ENCODE measurements at regions not wholly inside any gene's neighbourhood (a gene's known extent, or its start where the extent isn't known, plus 50 kb on each side); places are given as distances from the start of the nearest gene placed in this dataset.

GRCh38 chr4:148857239-148857972, 415.2 kb upstream of the NR3C2 start:
- TF ChIP-seq, protein P1, sequence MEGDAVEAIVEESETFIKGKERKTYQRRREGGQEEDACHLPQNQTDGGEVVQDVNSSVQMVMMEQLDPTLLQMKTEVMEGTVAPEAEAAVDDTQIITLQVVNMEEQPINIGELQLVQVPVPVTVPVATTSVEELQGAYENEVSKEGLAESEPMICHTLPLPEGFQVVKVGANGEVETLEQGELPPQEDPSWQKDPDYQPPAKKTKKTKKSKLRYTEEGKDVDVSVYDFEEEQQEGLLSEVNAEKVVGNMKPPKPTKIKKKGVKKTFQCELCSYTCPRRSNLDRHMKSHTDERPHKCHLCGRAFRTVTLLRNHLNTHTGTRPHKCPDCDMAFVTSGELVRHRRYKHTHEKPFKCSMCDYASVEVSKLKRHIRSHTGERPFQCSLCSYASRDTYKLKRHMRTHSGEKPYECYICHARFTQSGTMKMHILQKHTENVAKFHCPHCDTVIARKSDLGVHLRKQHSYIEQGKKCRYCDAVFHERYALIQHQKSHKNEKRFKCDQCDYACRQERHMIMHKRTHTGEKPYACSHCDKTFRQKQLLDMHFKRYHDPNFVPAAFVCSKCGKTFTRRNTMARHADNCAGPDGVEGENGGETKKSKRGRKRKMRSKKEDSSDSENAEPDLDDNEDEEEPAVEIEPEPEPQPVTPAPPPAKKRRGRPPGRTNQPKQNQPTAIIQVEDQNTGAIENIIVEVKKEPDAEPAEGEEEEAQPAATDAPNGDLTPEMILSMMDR (IDR thresholded peaks at IDR 0.05; ENCODE audit: low read depth, low read length, missing control alignments) = no peak
- DNase-seq (ENCODE audit: low read depth) = no peak
- in situ Hi-C loops (cut with HindIII; ENCODE audit: low sequenced_read_pairs) = no loop called here
- no peak overlapping the region for H3K4me3 ChIP-seq (ENCODE audit: low read depth, low read length)

- DNase-seq (ENCODE audit: low read depth) = no peak
- no peak overlapping the region for H3K4me3 ChIP-seq (ENCODE audit: low read depth, low read length)
- TF ChIP-seq, protein P1 (IDR thresholded peaks at IDR 0.05; ENCODE audit: low read depth, low read length, missing control alignments) = no peak
- in situ Hi-C loops (cut with HindIII; ENCODE audit: low sequenced_read_pairs) = no loop called here
These were observed 412.0 kb upstream of the NR3C2 start for GRCh38 chr4:148854203-148854602.

GRCh38 chr4:148852092-148852699, 410.0 kb upstream of the NR3C2 start:
- no peak for DNase-seq (ENCODE audit: low read depth)
- TF ChIP-seq, protein P1 (IDR thresholded peaks at IDR 0.05; ENCODE audit: low read depth, low read length, missing control alignments) = no peak
- no peak overlapping the region for H3K4me3 ChIP-seq (ENCODE audit: low read depth, low read length)
- in situ Hi-C loops (cut with HindIII; ENCODE audit: low sequenced_read_pairs) = no loop called here

DNA sequence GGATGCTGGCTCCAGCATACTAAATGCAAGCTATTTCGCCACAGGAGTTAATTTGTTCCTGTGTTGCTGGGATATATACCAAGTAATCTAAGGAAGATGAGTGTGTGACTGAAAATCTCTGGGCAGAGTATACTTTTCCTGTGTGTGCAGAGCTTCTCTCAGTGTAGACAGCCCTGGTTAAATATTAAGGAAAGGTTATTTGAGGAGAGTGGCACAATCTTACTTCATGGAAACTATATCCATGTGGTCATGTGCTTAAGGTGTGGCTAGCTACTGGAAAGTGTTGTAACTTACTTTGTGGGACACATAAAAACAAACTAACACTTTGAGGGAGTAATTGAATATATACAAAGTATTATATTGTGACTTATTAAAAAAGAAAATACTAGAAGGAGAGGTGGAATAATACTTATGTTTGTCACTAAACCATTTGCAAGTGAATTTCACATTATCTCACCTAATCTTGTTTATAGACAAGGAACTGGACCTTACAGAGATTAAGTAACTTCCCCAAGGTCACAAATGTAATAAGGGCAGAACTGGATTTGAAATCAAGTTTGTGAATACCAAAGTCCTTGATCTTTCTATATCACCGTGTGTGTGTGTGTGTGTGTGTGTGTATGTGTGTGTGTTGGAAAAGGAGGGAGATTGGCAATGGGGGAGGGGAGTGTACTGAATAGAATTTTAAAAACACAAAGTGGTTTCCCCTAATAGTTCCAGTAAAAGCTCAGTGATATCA, 408.2 kb upstream of the NR3C2 start:
- in situ Hi-C loops (cut with HindIII; ENCODE audit: low sequenced_read_pairs) = no loop called here
- H3K4me3 ChIP-seq (ENCODE audit: low read depth, low read length) = no peak overlapping the region
- TF ChIP-seq, protein P1 (IDR thresholded peaks at IDR 0.05; ENCODE audit: low read depth, low read length, missing control alignments) = no peak
- no peak for DNase-seq (ENCODE audit: low read depth)

DNA sequence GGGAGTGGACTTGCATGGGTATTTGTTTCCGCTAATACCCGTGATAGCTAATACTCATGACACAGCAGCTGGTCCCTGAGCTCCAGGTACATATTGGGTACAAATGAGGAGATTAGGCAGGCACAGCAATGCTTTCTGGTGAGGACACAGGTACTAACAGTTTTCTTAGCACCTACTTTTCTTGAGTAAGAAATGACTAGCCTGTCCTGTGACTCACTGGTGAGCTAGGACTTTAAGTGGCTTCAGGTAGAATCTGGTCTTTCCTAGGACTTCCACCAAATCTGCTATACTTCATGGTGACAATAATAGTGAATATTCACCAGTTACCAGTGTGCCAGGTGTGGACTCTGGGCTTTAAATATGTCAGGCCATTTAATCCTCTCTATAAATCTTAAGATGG, 407.4 kb upstream of the NR3C2 start:
- no peak overlapping the region for H3K4me3 ChIP-seq (ENCODE audit: low read depth, low read length)
- in situ Hi-C loops (cut with HindIII; ENCODE audit: low sequenced_read_pairs) = no loop called here
- TF ChIP-seq, protein P1 (IDR thresholded peaks at IDR 0.05; ENCODE audit: low read depth, low read length, missing control alignments) = no peak
- no peak for DNase-seq (ENCODE audit: low read depth)

GRCh38 chr4:148847544-148848255, 405.5 kb upstream of the NR3C2 start:
- TF ChIP-seq, protein P1 (IDR thresholded peaks at IDR 0.05; ENCODE audit: low read depth, low read length, missing control alignments) = no peak
- in situ Hi-C loops (cut with HindIII; ENCODE audit: low sequenced_read_pairs) = no loop called here
- no peak for DNase-seq (ENCODE audit: low read depth)
- no peak overlapping the region for H3K4me3 ChIP-seq (ENCODE audit: low read depth, low read length)

Measured in astrocyte of the cerebellum (primary cell).